ENCODE measurements at regions not wholly inside any gene's neighbourhood (a gene's known extent, or its start where the extent isn't known, plus 50 kb on each side); places are given as distances from the start of the nearest gene placed in this dataset.

DNA sequence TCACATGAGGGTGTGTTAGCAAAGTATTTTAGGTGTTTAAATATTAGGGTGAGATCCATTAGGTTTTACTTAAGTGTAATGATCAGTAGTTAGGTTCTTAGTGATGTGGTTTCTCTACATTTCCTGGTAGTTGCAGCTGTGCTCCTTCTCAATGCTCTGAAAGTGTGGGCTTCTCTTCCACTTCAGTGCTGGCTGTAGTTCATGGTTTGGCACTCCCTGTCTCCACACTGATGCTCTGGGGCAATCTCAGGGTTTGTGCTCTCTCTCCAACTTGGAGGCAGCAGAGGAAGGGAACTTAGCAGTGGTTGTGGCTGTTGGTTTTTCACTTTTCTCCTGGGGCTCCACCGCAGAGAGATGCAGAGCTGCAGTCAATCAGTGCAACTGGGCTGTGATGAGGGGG, 507.5 kb downstream of the TMEM232 start:
- no peak for DNase-seq
- Mint-ChIP-seq H3K4me1 (ENCODE audit: low read depth, unreplicated experiment) (no peaks in the 10 kb centered on the region), H3K4me3 (ENCODE audit: low read depth, unreplicated experiment) (no peak overlapping the region), H3K27ac (ENCODE audit: unreplicated experiment) (no peak overlapping the region), H3K27me3 (ENCODE audit: unreplicated experiment) (no peaks in the 10 kb centered on the region), H3K36me3 (ENCODE audit: insufficient read depth, unreplicated experiment) (no peaks in the 10 kb centered on the region), H3K9me3 (ENCODE audit: low read depth, unreplicated experiment) (peaks cover 16% of the 10 kb centered on the region)
- CTCF ChIA-PET, result no interaction called here
- TF ChIP-seq, protein P1, sequence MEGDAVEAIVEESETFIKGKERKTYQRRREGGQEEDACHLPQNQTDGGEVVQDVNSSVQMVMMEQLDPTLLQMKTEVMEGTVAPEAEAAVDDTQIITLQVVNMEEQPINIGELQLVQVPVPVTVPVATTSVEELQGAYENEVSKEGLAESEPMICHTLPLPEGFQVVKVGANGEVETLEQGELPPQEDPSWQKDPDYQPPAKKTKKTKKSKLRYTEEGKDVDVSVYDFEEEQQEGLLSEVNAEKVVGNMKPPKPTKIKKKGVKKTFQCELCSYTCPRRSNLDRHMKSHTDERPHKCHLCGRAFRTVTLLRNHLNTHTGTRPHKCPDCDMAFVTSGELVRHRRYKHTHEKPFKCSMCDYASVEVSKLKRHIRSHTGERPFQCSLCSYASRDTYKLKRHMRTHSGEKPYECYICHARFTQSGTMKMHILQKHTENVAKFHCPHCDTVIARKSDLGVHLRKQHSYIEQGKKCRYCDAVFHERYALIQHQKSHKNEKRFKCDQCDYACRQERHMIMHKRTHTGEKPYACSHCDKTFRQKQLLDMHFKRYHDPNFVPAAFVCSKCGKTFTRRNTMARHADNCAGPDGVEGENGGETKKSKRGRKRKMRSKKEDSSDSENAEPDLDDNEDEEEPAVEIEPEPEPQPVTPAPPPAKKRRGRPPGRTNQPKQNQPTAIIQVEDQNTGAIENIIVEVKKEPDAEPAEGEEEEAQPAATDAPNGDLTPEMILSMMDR (IDR thresholded peaks at IDR 0.05; ENCODE audit: unreplicated experiment), result no peak
- intact Hi-C loops (cut with micrococcal nuclease; ENCODE audit: unreplicated experiment), result no loop called here
- BruUV-seq (replicated peaks), result no TSS peak

GRCh38 chr5:110219769-110220168, 506.7 kb downstream of the TMEM232 start:
- no peaks in the 10 kb centered on the region for H3K36me3 Mint-ChIP-seq (ENCODE audit: insufficient read depth, unreplicated experiment)
- intact Hi-C loops (cut with micrococcal nuclease; ENCODE audit: unreplicated experiment), result no loop called here
- peaks cover 16% of the 10 kb centered on the region for H3K9me3 Mint-ChIP-seq (ENCODE audit: low read depth, unreplicated experiment)
- no peaks in the 10 kb centered on the region for H3K27me3 Mint-ChIP-seq (ENCODE audit: unreplicated experiment)
- no peaks in the 10 kb centered on the region for H3K4me1 Mint-ChIP-seq (ENCODE audit: low read depth, unreplicated experiment)
- no peak for DNase-seq
- no TSS peak for BruUV-seq (replicated peaks)
- TF ChIP-seq, protein P1 (IDR thresholded peaks at IDR 0.05; ENCODE audit: unreplicated experiment), result no peak
- CTCF ChIA-PET, result no interaction called here
- no peak overlapping the region for H3K4me3 Mint-ChIP-seq (ENCODE audit: low read depth, unreplicated experiment)
- no peak overlapping the region for H3K27ac Mint-ChIP-seq (ENCODE audit: unreplicated experiment)

DNA sequence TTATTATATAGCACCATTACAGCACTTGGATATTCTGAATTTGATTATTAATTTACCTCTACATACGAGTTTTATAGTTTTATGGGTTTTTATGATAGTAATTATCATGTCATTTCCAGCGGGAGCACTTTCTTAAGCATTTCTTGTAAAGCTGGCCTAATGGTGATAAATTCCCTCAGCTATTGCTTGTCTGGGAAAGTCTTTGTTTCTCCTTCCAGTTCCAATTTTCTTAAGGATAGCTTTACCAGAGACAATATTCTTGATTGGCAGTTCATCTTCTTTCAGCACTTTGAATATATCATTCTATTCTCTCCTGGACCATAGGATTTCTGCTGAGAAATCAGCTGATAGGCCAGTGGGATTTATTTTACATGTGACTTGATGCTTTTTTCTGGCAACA, 505.4 kb downstream of the TMEM232 start:
- intact Hi-C loops (cut with micrococcal nuclease; ENCODE audit: unreplicated experiment), result no loop called here
- Mint-ChIP-seq H3K4me1 (ENCODE audit: low read depth, unreplicated experiment) (no peaks in the 10 kb centered on the region), H3K27ac (ENCODE audit: unreplicated experiment) (no peak overlapping the region), H3K27me3 (ENCODE audit: unreplicated experiment) (no peaks in the 10 kb centered on the region), H3K9me3 (ENCODE audit: low read depth, unreplicated experiment) (peaks cover 16% of the 10 kb centered on the region), H3K4me3 (ENCODE audit: low read depth, unreplicated experiment) (no peak overlapping the region), H3K36me3 (ENCODE audit: insufficient read depth, unreplicated experiment) (no peaks in the 10 kb centered on the region)
- CTCF ChIA-PET, result interaction anchor here (0.9 kb wide), 1 partner anchor 64 kb away, joined by 3 read pairs; no protein-coding TSS in a partner anchor
- BruUV-seq (replicated peaks), result no TSS peak
- no peak for DNase-seq
- TF ChIP-seq, protein P1 (IDR thresholded peaks at IDR 0.05; ENCODE audit: unreplicated experiment), result no peak

- no TSS peak for BruUV-seq (replicated peaks)
- Mint-ChIP-seq H3K9me3 (ENCODE audit: low read depth, unreplicated experiment) (peaks cover 17% of the 10 kb centered on the region), H3K27me3 (ENCODE audit: unreplicated experiment) (no peaks in the 10 kb centered on the region), H3K4me3 (ENCODE audit: low read depth, unreplicated experiment) (no peak overlapping the region), H3K4me1 (ENCODE audit: low read depth, unreplicated experiment) (no peaks in the 10 kb centered on the region), H3K27ac (ENCODE audit: unreplicated experiment) (no peak overlapping the region), H3K36me3 (ENCODE audit: insufficient read depth, unreplicated experiment) (no peaks in the 10 kb centered on the region)
- no peak for DNase-seq
- CTCF ChIA-PET, result no interaction called here
- TF ChIP-seq, protein P1 (IDR thresholded peaks at IDR 0.05; ENCODE audit: unreplicated experiment), result no peak
- intact Hi-C loops (cut with micrococcal nuclease; ENCODE audit: unreplicated experiment), result no loop called here
These were observed 502.4 kb downstream of the TMEM232 start for GRCh38 chr5:110224050-110224449.

Data from Calu3 (cell line).